Activated CD4-positive, alpha-beta T cell treated with anti-CD3 and anti-CD28 coated beads, Interleukin-2, amount 10 ng/mL, durations not matched to agents 24 days and 14 days (primary cell): ENCODE measurements at regions not wholly inside any gene's neighbourhood (a gene's known extent, or its start where the extent isn't known, plus 50 kb on each side); places are given as distances from the start of the nearest gene placed in this dataset.

Experiments
- DNase-seq: peaks from one replicate; pipeline ENCODE4 v3.0.0; 2022
- H3K27ac Mint-ChIP-seq: one replicate; pipeline ENCODE4 v1.8.0; 2022; ENCODE audit warnings: mild to moderate bottlenecking, mixed read lengths
- H3K27me3 Mint-ChIP-seq: one replicate; pipeline ENCODE4 v1.8.0; 2022; ENCODE audit warnings: mixed read lengths
- H3K36me3 Mint-ChIP-seq: one replicate; pipeline ENCODE4 v1.8.0; 2022; ENCODE audit warnings: low read depth, mild to moderate bottlenecking, mixed read lengths
- H3K4me1 Mint-ChIP-seq: one replicate; pipeline ENCODE4 v1.8.0; 2021; ENCODE audit warnings: mixed read lengths
- H3K4me3 Mint-ChIP-seq: one replicate; pipeline ENCODE4 v1.8.0; 2022; ENCODE audit warnings: mild to moderate bottlenecking, moderate library complexity, mixed read lengths
- H3K9me3 Mint-ChIP-seq: one replicate; pipeline ENCODE4 v1.8.0; 2021; ENCODE audit warnings: mixed read lengths
- intact Hi-C: fragments of 100-400 bp; cut with micrococcal nuclease; formaldehyde crosslinking; loops from one replicate; pipeline ENCODE4 v1.15.1; 2023

- Mint-ChIP-seq H3K27me3 (peaks cover 9% of the 10 kb centered on the region), H3K36me3 (no peaks in the 10 kb centered on the region), H3K4me1 (no peaks in the 10 kb centered on the region), H3K4me3 (no peak overlapping the region), H3K27ac (no peak overlapping the region), H3K9me3 (no peaks in the 10 kb centered on the region)
- no peak for DNase-seq
- intact Hi-C loops, result no loop called here
Observed at GRCh38 chr11:111168871-111169270, 76.7 kb upstream of the POU2AF2 start.

GRCh38 chr11:111167666-111168065 lies 77.9 kb upstream of the POU2AF2 start:
- H3K9me3 Mint-ChIP-seq, result no peaks in the 10 kb centered on the region
- no peak overlapping the region for H3K4me3 Mint-ChIP-seq
- H3K27ac Mint-ChIP-seq, result no peak overlapping the region
- intact Hi-C loops, result no loop called here
- H3K27me3 Mint-ChIP-seq, result peaks cover 9% of the 10 kb centered on the region
- no peaks in the 10 kb centered on the region for H3K36me3 Mint-ChIP-seq
- no peak for DNase-seq
- no peaks in the 10 kb centered on the region for H3K4me1 Mint-ChIP-seq

- no peak for DNase-seq
- Mint-ChIP-seq H3K4me1 (no peaks in the 10 kb centered on the region), H3K9me3 (no peaks in the 10 kb centered on the region), H3K27ac (no peak overlapping the region), H3K27me3 (peaks cover 9% of the 10 kb centered on the region), H3K36me3 (no peaks in the 10 kb centered on the region), H3K4me3 (no peak overlapping the region)
- intact Hi-C loops, result no loop called here
Observed at GRCh38 chr11:111166598-111166997, 78.9 kb upstream of the POU2AF2 start.

GRCh38 chr11:111162305-111162704 lies 83.2 kb upstream of the POU2AF2 start:
- Mint-ChIP-seq H3K36me3 (no peaks in the 10 kb centered on the region), H3K9me3 (no peaks in the 10 kb centered on the region), H3K4me3 (no peak overlapping the region), H3K27ac (no peak overlapping the region), H3K4me1 (no peaks in the 10 kb centered on the region), H3K27me3 (peaks cover 6% of the 10 kb centered on the region)
- DNase-seq, result no peak
- intact Hi-C loops, result no loop called here

GRCh38 chr11:111157571-111157970 lies 88.0 kb upstream of the POU2AF2 start:
- Mint-ChIP-seq H3K9me3 (no peaks in the 10 kb centered on the region), H3K4me3 (no peak overlapping the region), H3K27me3 (peaks cover 11% of the 10 kb centered on the region), H3K27ac (no peak overlapping the region), H3K36me3 (no peaks in the 10 kb centered on the region), H3K4me1 (no peaks in the 10 kb centered on the region)
- intact Hi-C loops, result no loop called here
- DNase-seq, result no peak

- no peak for DNase-seq
- Mint-ChIP-seq H3K4me3 (no peak overlapping the region), H3K27me3 (peaks cover 9% of the 10 kb centered on the region), H3K27ac (no peak overlapping the region), H3K4me1 (no peaks in the 10 kb centered on the region), H3K36me3 (no peaks in the 10 kb centered on the region), H3K9me3 (no peaks in the 10 kb centered on the region)
- intact Hi-C loops, result no loop called here
Observed at GRCh38 chr11:111155021-111155420, 90.5 kb upstream of the POU2AF2 start.

- Mint-ChIP-seq H3K27ac (no peak overlapping the region), H3K4me3 (no peak overlapping the region), H3K36me3 (no peaks in the 10 kb centered on the region), H3K4me1 (peaks cover 4% of the 10 kb centered on the region), H3K27me3 (peaks cover 10% of the 10 kb centered on the region), H3K9me3 (no peaks in the 10 kb centered on the region)
- no peak for DNase-seq
- intact Hi-C loops, result no loop called here
Observed at GRCh38 chr11:111153194-111153593, 92.3 kb upstream of the POU2AF2 start.

GRCh38 chr11:111148953-111149352 lies 96.6 kb upstream of the POU2AF2 start:
- Mint-ChIP-seq H3K4me1 (peaks cover 4% of the 10 kb centered on the region), H3K36me3 (no peaks in the 10 kb centered on the region), H3K9me3 (no peaks in the 10 kb centered on the region)

GRCh38 chr11:111148121-111148520 lies 97.4 kb upstream of the POU2AF2 start:
- H3K4me3 Mint-ChIP-seq, result no peak overlapping the region
- no peaks in the 10 kb centered on the region for H3K36me3 Mint-ChIP-seq
- peaks cover 3% of the 10 kb centered on the region for H3K27me3 Mint-ChIP-seq
- no peak overlapping the region for H3K27ac Mint-ChIP-seq
- peaks cover 4% of the 10 kb centered on the region for H3K4me1 Mint-ChIP-seq
- H3K9me3 Mint-ChIP-seq, result no peaks in the 10 kb centered on the region
- no peak for DNase-seq
- intact Hi-C loops, result no loop called here

More at GRCh38 chr11:111148953-111149352, 96.6 kb upstream of the POU2AF2 start:
- H3K27me3 Mint-ChIP-seq, result peaks cover 7% of the 10 kb centered on the region
- H3K27ac Mint-ChIP-seq, result no peak overlapping the region
- DNase-seq, result no peak
- H3K4me3 Mint-ChIP-seq, result no peak overlapping the region
- intact Hi-C loops, result no loop called here

GRCh38 chr11:111137846-111138245 lies 107.7 kb upstream of the POU2AF2 start:
- Mint-ChIP-seq H3K4me3 (no peak overlapping the region), H3K27ac (no peak overlapping the region), H3K4me1 (no peaks in the 10 kb centered on the region), H3K27me3 (peaks cover 12% of the 10 kb centered on the region), H3K9me3 (no peaks in the 10 kb centered on the region), H3K36me3 (no peaks in the 10 kb centered on the region)
- no peak for DNase-seq
- intact Hi-C loops, result no loop called here

- peaks cover 9% of the 10 kb centered on the region for H3K27me3 Mint-ChIP-seq
Observed at GRCh38 chr11:111135778-111136570, 109.6 kb upstream of the POU2AF2 start.

GRCh38 chr11:111135101-111135500 lies 110.4 kb upstream of the POU2AF2 start:
- Mint-ChIP-seq H3K9me3 (no peaks in the 10 kb centered on the region), H3K4me3 (no peak overlapping the region), H3K36me3 (no peaks in the 10 kb centered on the region), H3K27ac (no peak overlapping the region), H3K27me3 (peaks cover 5% of the 10 kb centered on the region), H3K4me1 (no peaks in the 10 kb centered on the region)
- intact Hi-C loops, result no loop called here
- DNase-seq, result no peak

More at GRCh38 chr11:111135778-111136570, 109.6 kb upstream of the POU2AF2 start:
- no peaks in the 10 kb centered on the region for H3K4me1 Mint-ChIP-seq
- peak; percentile 13 for DNase-seq
- H3K27ac Mint-ChIP-seq, result no peak overlapping the region
- H3K9me3 Mint-ChIP-seq, result no peaks in the 10 kb centered on the region
- intact Hi-C loops, result no loop called here
- H3K36me3 Mint-ChIP-seq, result no peaks in the 10 kb centered on the region
- H3K4me3 Mint-ChIP-seq, result no peak overlapping the region

- H3K9me3 Mint-ChIP-seq, result no peaks in the 10 kb centered on the region
- no peaks in the 10 kb centered on the region for H3K4me1 Mint-ChIP-seq
- H3K27ac Mint-ChIP-seq, result no peak overlapping the region
- no peak for DNase-seq
- no peaks in the 10 kb centered on the region for H3K36me3 Mint-ChIP-seq
- no peak overlapping the region for H3K4me3 Mint-ChIP-seq
- H3K27me3 Mint-ChIP-seq, result peaks cover 3% of the 10 kb centered on the region
- intact Hi-C loops, result no loop called here
Observed at GRCh38 chr11:111128076-111128870, 117.3 kb upstream of the POU2AF2 start.

- no peak for DNase-seq
- Mint-ChIP-seq H3K4me1 (no peaks in the 10 kb centered on the region), H3K27me3 (peaks cover 3% of the 10 kb centered on the region), H3K36me3 (no peaks in the 10 kb centered on the region), H3K4me3 (no peak overlapping the region), H3K27ac (no peak overlapping the region), H3K9me3 (no peaks in the 10 kb centered on the region)
- intact Hi-C loops, result no loop called here
Observed at GRCh38 chr11:111124724-111125123, 120.8 kb upstream of the POU2AF2 start.
